NCI-H2196 (cell line): ENCODE measurements at regions not wholly inside any gene's neighbourhood (a gene's known extent, or its start where the extent isn't known, plus 50 kb on each side); places are given as distances from the start of the nearest gene placed in this dataset.

Experiments used
- DNase-seq: peaks from one replicate; lab custom pipeline; 2025; ENCODE audit not compliant: unreplicated experiment; lab: John Stamatoyannopoulos, UW

- DNase-seq = no peak
Observed at GRCh38 chr19:30718707-30719106, 346.5 kb downstream of the ZNF536 start.

GRCh38 chr19:30718014-30718413 lies 345.8 kb downstream of the ZNF536 start:
- no peak for DNase-seq

GRCh38 chr19:30717381-30717780 lies 345.2 kb downstream of the ZNF536 start:
- no peak for DNase-seq

GRCh38 chr19:30712431-30713337 lies 340.5 kb downstream of the ZNF536 start:
- no peak for DNase-seq

DNA sequence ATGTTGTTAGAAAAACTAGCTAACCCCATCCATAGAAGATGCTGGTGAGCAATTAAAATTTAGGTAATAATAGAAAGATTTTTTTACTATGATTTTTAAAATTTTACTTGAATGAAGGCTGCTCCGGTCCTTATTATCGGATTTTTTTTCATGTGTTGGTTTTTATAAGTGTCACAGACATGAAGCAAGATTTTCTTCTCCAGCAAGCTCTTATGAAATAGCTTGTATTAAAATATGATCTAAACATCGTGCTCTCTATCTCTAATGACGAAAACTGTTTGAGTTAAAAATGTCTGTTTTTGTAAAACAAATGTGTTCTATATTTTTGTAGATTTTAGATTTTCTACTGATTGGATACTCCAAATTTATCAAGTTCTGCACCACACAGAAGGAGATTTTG lies 339.6 kb downstream of the ZNF536 start:
- DNase-seq = no peak

DNA sequence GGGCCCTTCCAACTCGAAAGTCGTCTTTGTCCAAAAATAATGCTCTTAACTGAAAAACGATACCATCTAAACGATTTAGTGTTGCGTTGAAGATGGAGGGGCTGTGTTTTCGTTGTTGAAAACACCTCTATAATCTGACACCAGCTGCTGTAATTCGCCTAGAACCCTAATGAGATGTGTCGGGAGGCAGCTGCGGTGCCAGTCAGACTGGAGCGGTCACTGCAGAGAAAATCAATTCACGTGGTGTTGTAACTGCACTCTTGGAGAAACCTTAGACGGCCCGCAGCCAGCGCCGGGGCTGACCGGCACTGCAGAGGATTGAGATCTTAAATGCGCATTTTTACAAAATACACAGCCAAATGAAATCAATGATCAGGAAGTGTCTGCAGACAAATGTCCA lies 339.1 kb downstream of the ZNF536 start:
- DNase-seq = no peak

DNA sequence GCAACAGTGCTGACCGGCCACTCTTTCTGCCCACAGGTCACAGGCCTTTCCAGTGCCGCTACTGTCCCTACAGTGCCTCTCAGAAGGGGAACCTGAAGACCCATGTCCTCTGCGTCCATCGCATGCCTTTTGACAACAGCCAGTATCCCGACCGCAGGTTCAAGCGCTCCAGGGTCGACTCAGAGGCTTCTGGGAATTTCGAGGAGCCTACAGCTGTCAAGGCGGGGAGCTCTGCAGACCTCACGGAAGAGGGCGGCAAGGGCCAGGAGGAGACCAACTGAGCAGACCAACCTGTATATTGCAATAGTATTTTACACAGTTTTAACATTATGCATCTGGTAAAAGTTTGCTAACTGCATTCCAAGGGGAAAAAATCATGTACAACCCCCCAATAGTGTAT lies 338.5 kb downstream of the ZNF536 start:
- DNase-seq = no peak

DNA sequence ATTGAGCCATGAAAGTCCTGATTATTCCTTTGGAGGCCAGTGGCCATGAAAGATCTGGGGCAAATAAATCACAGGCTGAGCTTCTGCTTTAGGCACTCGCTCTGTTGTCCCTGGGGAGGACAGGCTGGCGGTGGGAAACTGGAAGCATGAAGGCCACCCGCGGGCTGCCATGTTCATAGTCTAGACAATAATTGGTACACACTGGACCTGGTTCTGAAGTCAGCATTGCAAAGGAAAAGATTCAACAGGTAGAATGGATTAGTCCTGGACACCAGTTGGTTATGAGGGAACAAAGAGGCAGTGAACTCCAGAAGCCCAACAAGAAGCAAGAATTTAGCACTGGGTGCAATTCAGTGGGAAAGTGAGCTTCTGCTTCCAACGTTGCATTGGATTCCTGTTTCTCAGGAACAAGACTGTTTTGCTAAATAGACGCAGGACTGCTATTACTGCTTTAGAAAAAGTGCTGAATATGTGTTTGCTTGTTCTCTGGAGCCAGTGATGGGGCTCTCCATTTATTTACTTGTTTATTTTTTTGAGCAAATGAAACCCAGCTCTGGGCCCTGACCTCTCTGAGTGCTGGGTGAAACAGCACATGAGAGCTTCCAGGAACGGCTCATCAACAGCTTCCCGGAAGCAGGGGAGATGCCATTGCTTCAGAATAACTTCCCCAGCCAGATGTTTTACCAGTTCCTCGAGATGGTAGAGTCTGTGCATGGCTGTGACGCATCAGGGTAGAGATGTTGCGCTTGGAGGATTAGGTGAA lies 336.4 kb downstream of the ZNF536 start:
- DNase-seq = no peak

DNA sequence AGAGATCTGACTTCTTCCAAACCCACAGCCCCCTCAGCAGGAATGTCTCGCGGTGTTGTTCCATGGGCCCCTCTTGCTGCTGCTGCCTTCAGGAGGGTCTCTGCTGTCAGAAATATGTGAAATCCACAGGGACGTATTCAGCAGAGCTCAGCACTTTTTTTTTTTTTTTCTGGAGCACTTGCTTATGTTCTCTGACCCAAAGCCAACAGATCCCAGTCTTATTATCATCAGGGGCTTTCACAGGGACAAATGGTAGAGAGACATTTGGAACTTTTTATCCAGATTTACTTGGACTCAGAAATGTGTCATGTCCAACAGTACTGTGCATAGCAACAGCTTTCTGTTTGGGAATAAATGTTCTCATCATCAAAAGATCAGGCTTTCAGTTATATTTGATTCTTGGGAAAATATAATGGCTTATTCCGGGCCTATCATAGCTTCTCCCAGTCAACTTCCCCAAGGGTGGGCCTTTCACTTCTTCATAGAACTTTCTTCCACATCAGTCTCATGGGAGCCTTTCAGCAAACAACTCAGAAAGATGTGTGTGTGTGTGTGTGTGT lies 332.7 kb downstream of the ZNF536 start:
- DNase-seq = no peak

DNA sequence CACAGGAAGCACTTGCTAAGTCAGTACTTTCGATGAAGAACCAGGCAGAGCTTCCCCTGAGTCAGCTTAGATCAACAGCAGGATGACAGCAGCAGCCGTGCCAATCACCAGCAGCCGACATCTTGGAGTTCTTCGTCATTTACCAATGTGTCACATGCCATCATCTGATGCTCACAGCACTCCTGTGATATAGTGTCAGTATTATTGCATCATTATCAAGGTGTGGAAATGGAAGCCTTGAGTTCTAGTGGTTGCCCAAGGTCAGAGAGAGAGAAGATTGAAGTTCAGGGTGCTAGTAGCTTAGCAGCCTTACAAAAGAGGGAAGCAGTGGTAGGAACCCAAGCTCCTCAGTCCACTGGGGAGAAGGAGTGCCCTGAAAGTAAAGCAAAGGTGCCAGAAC lies 331.5 kb downstream of the ZNF536 start:
- no peak for DNase-seq

DNA sequence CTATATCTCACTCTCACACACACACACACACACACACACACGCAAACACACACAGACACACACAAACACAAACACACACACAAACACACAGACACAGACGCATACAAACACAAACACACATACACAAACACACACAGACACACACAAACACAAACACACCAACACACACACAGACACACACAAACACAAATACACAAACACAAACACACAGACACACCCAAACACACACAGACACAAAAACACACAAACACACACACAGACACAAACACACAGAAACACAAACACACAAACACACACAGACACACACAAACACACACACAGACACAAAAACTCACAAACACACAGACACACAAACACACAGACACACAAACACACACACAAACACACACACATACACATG lies 329.0 kb downstream of the ZNF536 start:
- no peak for DNase-seq

DNA sequence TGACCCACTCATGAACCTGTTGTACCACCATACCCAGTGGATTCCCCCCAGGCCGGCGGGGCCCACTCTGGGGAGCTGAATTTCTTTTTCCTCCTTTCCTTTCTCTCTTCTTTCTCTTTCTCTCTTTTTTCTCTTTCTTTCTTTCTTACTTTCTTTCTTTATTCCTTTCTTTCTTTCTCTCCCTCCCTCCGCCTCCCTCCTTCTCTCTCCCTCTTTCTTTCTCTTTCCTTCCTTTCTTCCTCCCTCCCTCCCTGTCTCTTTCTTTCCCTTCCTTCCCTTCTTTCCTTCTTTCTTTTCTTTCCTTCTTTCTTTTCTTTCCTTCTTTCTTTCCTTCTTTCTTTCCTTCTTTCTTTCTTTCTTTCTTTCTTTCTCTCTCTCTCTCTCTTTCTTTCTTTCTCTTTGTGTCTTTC lies 327.7 kb downstream of the ZNF536 start:
- no peak for DNase-seq

DNA sequence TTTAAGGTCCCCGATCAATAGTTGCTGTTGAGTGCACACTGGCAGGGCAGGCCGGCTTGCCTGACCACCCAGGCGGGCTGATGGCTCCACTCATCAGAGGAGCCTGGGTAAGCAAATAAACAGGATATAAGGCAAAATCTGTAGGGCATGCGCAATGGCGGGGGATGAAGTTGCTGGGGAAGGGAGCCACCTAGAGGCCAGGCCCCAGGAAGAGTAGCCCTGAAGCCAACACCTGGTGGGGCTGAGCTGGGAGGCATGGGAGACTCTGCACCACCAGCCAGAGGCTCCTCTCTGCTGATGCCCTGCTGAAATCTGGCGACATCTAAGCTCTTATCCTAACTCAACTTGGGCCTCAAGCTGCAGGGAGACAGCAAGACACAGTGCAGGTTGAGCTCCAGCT lies 324.3 kb downstream of the ZNF536 start:
- DNase-seq = no peak

DNA sequence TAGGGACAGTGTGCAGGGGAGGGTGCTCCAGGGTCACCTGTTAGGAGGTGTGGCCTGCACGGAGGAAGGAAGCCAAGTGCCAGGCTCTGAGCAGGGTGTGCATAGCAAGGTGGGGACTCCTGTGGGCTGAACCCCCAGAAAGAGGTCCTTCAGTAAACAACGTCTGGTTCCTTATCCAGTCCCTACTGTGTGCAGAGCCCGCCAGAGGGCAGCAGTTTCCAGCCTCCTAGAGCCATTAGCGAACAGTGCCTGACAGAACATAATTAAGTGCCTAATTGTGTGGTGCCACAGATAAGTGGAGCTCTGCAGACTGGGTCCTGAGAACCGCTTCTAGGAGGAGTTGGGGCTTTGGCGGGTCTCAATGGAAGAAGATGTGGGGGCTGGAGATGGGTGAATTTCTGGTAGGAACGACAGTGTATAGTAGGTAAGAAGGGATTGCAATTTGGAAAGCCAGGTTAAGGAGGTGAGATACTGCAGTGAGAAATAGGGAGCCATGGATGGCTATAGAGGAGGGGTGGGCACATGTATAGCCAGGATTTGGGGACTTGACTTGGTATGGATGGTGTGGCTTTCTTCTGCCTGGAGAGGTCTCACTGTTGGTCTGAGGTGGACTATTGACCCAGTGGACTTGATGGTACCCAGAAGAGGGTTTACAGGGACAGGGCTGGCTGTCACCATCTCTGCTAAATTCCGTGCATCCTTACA lies 323.1 kb downstream of the ZNF536 start:
- no peak for DNase-seq

DNA sequence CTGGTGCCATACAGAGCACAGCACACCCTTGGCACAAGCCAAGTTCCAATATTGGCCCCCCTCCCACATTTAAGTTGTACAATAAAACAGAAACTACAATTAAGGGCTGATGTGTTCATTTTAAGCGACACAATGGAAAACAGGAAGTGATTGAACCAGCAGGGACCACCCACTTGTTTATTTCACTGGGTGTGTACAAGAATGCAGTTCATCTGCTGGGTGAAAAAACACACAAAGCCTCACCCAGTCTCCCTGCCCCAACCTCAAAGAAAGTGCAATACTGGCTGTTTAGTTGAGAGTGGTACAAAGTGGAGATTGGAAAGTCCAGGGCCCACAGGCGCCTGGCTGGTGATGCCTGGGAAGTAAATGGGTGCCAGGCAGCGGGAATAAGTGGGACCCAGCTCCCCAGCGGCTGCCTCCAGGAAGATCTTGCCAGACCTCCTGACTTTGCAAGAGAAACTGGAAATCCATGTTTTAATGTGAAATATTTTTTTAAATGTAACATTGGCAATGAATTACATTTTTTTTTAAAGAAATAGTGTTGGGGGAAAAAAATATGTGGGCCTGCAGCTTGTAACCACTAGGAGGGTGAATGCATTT lies 322.1 kb downstream of the ZNF536 start:
- DNase-seq = no peak

- DNase-seq = no peak
Observed at GRCh38 chr19:30692879-30693503, 320.8 kb downstream of the ZNF536 start.

- DNase-seq = no peak
Observed at GRCh38 chr19:30692181-30692811, 320.1 kb downstream of the ZNF536 start.

DNA sequence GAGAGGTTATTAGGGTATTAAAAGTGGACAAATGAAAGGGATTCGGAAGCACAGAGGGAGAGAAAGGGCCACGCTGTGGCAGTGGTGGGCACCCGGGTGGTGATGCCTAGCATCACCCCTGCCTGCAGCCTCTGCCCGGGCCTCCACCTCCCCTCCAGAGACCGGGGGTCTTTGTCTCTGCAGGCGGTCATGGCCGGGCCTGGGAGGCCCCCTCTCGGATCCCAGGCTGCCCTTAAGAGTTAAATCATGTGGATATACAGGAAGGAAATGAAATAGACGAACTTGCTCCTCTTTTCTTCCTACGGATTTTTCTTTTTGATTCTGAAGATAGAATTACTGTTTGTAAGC lies 319.6 kb downstream of the ZNF536 start:
- no peak for DNase-seq

DNA sequence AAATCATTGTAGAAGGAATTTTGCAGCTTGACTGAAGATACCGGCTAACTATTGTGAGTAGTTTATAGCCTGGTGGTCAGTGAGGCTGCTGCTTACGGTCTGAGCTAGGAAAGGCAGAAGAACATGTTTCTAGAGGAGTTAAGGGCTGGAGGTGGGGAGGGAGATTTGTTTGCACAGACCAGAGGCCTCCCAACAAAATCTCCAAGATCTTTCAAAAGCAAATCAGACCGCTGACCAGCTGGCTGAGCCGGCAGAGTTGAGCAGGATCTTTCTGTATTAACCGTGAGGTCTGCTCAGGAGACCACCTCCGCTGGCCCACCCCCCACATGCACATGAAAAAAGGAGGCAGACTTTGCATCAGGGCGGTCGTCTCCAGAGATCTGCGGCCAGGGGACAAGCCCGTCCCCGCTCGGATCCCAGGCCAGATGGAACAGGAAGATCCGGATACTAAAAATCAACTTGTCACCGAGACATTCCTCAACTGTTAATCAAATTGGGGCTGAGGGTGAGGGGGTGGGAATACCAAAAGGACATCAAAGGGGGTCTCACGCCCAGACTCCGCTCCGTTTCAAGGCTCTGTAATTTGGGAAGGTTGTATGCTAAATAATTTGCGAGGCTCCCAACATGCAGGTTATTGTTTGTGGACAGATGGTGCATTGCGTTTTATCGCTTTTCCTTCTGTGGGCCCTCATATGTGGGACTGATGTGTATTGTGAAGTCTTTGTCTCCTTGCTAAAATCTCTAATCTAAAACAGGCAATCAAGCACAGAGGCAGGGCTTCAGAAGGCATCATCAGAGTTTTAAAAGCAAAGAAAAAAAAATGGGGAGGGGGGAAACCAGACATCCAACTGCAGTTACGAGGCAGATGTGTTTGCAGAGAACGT lies 319.0 kb downstream of the ZNF536 start:
- DNase-seq = no peak
